Ammon's horn (tissue), 1 donor: ENCODE measurements at regions not wholly inside any gene's neighbourhood (a gene's known extent, or its start where the extent isn't known, plus 50 kb on each side); places are given as distances from the start of the nearest gene placed in this dataset.

ENCODE experiments used
- DNase-seq: peaks from one replicate; pipeline ENCODE4 v3.0.0-alpha.2; 2016; ENCODE audit warnings: low spot score

- peak; percentile 8 for DNase-seq
Observed at GRCh38 chr5:28779161-28779754, 1740.9 kb upstream of the CDH9 start.

- DNase-seq = no peak
Observed at GRCh38 chr5:28770307-28770706, 1731.9 kb upstream of the CDH9 start.

GRCh38 chr5:28766565-28767158 lies 1728.3 kb upstream of the CDH9 start:
- peak; percentile 62 for DNase-seq

DNA sequence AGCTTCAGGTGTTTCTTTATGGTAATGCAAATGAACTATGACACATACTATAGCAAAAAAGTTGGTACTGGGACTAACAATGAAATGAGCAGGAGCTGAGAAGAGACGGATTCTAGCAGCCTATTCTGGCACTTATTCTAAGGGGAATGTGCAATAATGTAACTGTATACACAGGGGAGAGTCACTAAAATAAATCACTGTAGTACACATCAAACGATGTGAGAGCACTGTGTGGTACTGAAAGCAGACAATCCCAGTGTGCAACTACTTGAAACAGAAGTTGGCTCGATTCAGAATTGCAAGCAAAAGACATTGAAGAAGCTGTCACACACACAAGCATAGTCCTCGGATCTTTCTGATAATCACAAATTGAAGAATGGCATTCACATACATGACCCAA lies 1713.0 kb upstream of the CDH9 start:
- DNase-seq = no peak

GRCh38 chr5:28750251-28750650 lies 1711.9 kb upstream of the CDH9 start:
- DNase-seq = peak; percentile 14

DNA sequence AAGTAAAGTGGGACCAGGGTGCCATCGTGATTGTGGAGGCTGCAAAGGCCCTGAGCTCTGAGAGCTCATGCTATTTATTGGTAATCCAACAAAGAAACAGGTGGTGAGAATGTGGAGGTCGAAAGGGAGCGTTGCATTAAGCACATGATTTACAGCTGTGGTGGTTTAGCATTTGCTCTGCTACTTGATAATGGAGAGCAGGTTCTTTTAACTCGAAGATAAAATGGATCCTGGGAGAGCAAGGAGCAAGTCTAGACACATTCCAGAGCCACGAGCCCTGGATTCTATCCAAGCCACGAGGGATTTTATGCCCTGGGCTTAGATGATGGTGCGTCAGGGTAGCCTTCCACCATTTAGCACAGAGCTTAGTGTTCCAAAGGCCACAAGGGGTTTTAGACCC lies 1710.1 kb upstream of the CDH9 start:
- no peak for DNase-seq

DNA sequence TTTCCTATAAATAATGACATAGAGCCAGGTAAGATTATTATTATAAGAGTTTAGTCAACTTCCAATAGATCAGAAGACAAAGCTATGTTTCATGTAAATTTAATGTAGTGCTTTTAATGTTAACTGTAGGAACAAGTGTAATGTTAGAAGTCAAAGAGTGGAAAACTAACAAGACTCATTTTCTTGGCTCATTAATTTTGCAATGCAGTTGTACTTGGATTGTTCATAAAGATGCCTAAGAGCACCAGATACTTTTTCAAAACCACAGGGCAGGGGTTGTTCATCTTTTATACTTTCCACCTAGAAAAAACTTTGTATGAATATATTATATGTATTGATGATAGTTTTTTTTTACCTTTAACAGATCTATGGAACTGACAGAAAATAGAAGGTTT lies 1705.3 kb upstream of the CDH9 start:
- no peak for DNase-seq

DNA sequence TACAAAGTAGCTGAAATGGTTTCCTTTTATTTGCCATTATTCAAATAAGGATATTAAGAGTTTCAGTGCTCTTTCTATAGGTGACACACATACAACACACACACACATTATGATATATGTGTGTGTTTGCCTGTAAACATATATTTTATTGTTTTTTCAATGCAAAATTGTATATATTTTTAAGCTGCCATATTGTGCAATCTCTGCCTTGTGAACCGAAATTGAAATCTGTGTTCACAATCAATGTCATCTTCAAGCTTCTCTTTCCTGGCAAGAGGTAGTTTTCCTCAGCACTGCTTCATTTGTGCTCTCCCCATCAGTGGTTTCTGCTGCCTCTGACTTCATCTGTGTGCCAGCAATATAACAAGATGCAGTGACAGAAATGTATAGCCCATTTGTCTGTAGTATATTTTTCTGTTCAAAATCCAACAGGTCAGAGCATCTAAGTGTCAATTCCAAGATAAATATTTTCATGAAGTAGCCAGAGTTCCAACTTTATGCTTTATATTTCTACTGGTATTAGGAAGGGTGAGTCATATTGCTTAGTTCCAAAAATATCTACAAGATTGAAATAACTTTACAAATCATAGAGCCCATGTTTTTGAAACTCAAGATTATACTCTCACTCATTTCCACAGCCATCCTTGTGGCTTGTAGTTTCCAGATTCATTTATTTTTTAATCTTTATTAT lies 1704.8 kb upstream of the CDH9 start:
- no peak for DNase-seq

GRCh38 chr5:28737682-28738081 lies 1699.3 kb upstream of the CDH9 start:
- DNase-seq = no peak

- no peak for DNase-seq
Observed at GRCh38 chr5:28737222-28737621, 1698.8 kb upstream of the CDH9 start.

DNA sequence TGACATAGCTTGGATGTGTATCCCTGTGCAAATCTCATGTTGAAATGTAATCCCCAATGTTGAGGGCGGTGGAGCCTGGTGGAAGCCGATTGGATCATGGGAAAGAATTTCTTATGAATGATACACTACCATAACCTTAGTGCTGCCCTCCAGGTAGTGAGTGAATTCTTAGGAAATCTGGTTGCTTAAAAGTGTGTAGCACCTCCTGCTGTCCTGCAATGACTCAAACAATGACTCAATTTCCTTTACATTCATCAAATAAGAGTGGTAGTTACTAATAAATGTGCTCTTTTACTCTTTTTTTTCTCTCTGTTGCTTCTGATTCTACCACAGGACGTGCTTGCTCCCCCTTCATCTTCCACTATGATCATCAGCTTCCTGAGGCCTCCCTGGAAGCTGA lies 1696.0 kb upstream of the CDH9 start:
- DNase-seq = no peak

DNA sequence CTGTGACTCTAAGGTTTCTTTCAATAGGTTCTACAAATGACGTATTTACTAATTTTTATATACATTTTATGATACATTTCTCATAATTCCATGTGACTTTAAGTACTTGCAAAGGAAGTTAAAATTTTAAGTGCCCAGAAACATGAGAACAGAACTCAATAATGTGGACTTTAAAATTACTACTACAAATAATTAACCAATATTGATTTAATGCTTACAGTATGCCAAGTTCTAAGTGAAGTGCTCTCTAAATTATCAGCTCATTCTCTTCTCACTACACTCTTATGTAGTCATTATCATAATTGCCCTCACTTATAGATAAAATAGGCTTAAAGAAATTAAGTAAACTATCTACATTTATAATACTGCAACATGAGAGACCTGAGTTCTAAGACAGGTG lies 1690.7 kb upstream of the CDH9 start:
- DNase-seq = no peak

DNA sequence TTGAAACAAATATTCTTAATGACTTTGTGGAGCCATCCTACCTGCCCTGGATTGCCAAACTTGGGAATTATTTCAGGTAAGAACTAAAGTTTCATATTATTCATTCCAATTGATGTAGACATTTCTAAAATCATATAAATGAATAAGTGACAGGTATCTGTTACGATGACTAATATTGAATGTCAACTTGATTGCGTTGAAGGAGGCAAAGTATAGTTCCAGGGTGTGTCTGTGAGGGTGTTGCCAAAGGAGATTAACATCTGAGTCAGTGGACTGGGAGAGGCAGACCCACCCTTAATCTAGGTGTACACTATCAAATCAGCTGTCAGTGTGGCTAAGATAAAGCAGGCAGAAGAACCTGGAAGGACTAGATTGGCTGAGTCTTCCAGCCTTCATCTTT lies 1688.4 kb upstream of the CDH9 start:
- no peak for DNase-seq

DNA sequence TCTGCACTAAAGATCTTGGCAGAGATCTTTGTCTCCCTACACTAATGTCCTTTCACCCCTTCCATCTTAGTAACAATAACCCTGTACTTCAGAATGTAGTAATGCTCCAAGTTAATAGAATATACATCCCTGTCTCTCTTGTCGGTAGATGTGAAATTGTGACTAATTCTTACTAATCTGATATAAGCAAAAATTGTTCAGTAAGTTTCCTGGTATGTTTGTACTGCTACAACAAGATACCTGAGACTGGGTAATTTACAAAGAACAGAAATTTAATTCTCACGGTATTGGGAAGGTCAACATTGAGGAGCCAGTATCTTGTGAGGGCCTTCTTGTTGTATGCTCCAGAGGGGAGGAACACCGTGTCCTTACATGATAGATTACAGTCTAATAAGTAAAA lies 1686.6 kb upstream of the CDH9 start:
- DNase-seq = no peak

DNA sequence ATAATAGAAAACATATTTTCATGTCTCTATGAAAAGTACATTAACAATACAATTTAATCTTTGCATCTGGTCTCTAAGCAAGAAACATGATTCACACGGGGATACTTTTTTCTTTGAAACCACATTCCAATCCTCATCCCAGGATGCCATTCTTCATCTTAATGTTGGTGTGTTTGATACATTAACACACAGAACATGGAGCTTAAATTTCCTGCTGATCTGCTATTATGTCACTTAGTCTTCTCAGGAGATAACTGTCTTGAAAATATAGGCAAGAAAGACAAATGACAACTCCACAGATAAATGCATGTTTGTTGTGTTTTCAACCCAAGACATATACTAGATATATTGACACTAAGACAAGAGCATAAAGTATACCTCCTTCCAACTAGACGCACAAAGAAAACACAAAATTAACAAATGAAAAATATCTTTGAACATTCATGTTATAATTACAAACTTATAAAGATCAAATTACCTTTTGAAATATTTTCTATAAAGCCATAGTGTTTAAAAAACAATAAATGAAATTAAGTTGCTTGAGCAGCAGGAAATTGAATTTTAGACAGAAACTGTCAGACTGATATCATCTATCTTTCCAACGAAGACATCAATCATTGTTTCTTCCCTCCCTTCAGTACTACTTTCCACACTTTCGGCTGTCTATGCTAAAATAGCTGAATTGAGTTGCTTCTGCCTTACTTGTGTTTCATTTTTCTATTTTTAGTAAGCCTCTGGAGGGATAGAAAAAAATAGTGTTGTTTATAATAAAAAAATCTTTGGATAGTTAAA lies 1676.7 kb upstream of the CDH9 start:
- DNase-seq = no peak

- DNase-seq = no peak
Observed at GRCh38 chr5:28710360-28710759, 1672.0 kb upstream of the CDH9 start.

- no peak for DNase-seq
Observed at GRCh38 chr5:28708472-28708871, 1670.1 kb upstream of the CDH9 start.

GRCh38 chr5:28707706-28708105 lies 1669.3 kb upstream of the CDH9 start:
- DNase-seq = no peak

DNA sequence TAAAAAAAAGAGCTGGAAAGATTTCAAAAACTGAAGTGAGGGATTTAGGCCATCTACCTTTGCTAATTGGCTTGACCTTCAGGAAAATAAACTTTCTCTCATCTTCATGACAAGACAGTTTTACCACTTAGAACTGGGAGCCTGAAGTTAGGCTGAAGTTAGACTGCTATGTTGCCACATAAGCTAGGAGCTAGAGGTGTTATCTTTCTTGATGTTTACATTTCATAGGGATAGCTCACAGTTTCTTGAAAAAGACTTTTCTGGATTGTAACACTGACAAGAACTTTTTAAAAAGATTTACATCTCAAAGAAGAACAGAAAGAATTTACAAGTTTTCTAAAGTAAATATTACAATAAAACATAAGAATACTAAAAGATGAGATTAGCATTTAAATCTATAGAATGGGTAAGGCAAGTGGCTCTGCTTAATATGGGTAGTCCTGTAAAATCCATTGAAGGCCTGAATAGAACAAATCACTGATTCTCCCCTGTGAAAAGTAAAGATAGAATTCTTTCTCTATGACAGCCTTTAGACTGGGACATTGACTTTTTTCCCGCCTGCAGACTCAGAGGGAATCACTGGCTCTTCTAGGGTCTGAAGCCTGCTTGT lies 1665.4 kb upstream of the CDH9 start:
- no peak for DNase-seq

DNA sequence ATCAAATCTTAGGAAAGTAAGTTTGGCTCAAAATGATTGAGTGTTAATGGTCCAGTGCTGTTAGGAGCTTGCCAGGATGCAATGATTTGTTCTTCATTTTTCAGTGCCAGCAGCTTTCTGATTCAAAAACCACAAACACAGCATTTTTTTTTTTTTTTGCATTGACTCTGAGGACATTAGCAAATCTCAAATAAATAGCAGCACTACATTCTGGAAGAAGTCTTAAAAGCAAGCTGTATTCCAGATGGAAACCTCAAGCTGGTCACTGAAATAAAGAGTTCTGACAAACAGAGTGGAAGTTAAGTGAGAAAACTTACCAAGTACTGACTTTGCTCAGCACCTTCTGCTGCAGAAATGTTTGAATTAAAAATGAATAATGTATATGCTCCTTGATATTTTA lies 1653.1 kb upstream of the CDH9 start:
- DNase-seq = no peak

DNA sequence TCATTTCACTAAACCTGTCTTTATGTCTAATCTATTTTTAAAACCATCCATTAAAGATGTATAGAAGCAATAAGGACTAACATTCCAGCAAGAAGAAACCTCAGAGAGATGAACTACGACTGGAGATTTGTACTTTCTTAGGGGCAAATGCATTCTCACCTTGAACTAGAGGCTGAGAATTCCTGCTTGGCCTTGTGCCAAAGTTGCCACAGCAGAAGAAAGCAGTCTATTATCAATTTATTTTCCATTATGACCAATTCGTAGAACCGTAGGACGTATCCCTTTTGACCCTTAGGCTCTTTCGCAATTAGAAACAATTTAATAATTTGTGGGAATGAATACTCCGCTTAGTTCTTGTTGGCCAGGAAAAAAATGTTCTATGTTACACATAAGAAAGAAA lies 1647.4 kb upstream of the CDH9 start:
- DNase-seq = no peak

GRCh38 chr5:28678899-28679298 lies 1640.5 kb upstream of the CDH9 start:
- no peak for DNase-seq

DNA sequence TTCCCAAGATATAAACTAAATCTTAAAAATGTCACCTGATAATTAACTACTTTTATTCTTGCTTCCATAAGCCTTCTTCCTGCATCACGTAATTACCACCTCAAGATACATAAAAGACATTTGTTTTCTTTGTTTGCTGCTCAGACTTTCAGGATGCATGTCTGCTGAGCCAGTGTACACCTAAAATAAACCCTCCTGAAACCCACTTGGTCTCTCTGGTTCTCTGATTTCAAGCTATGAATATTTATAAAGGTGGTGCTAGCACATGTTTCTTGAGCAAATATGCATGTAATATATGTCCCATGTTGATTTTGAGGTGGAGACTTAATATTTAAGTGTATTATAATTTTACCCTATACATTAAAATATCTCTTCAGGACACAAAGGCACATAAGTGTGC lies 1627.7 kb upstream of the CDH9 start:
- no peak for DNase-seq
